ENCODE measurements at regions not wholly inside any gene's neighbourhood (a gene's known extent, or its start where the extent isn't known, plus 50 kb on each side); places are given as distances from the start of the nearest gene placed in this dataset.

DNA sequence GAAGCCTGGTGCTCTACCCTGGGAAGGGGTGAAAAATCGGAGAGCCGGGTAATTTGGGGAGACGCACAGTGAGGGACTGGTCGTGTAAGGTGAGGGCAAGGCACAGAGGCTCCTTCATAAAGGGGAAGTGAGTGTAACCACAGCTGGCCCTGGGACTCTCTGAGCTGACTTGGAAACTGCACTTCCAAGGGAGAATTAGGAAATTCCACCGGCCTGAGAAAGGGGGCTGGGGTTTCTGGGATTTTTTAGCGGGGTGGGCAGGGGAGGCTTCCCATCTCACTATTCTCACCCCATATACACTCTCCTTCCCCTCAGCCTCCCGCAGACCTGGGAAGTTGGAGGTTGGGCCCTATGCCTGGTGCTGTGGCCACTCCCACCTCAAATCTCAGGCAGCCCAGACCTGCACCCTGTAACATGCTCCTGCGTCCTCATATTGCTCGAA is 88.3 kb upstream of the IPO9 start:
- Histone ChIP-seq H3F3A (ENCODE audit: insufficient read depth, low read length, poor library complexity, severe bottlenecking) (no peaks in the 10 kb centered on the region), H3K4me3 (ENCODE audit: low read length) (peak overlapping the region; percentile 94), H4K20me1 (ENCODE audit: insufficient read depth) (peaks cover 8% of the 10 kb centered on the region), H3K36me3 (ENCODE audit: insufficient read depth, low read length) (peaks cover 6% of the 10 kb centered on the region), H3K27ac (ENCODE audit: low read length) (peak overlapping the region; percentile 92), H3K27me3 (ENCODE audit: insufficient read depth, low read depth, low read length) (no peaks in the 10 kb centered on the region), H3K4me2 (ENCODE audit: low read length) (peak overlapping the region; percentile 78), H3K79me2 (replicated peaks; ENCODE audit: insufficient read depth, low read length) (peaks cover 98% of the 10 kb centered on the region), H3K9me2 (ENCODE audit: insufficient read depth, low read length) (no peaks in the 10 kb centered on the region), H3K9ac (ENCODE audit: low read length) (peak overlapping the region; percentile 89), H3K9me3 (ENCODE audit: low read length) (no peaks in the 10 kb centered on the region), H2AFZ (ENCODE audit: low read depth, low read length) (no peak overlapping the region)
- TF ChIP-seq, protein P1, sequence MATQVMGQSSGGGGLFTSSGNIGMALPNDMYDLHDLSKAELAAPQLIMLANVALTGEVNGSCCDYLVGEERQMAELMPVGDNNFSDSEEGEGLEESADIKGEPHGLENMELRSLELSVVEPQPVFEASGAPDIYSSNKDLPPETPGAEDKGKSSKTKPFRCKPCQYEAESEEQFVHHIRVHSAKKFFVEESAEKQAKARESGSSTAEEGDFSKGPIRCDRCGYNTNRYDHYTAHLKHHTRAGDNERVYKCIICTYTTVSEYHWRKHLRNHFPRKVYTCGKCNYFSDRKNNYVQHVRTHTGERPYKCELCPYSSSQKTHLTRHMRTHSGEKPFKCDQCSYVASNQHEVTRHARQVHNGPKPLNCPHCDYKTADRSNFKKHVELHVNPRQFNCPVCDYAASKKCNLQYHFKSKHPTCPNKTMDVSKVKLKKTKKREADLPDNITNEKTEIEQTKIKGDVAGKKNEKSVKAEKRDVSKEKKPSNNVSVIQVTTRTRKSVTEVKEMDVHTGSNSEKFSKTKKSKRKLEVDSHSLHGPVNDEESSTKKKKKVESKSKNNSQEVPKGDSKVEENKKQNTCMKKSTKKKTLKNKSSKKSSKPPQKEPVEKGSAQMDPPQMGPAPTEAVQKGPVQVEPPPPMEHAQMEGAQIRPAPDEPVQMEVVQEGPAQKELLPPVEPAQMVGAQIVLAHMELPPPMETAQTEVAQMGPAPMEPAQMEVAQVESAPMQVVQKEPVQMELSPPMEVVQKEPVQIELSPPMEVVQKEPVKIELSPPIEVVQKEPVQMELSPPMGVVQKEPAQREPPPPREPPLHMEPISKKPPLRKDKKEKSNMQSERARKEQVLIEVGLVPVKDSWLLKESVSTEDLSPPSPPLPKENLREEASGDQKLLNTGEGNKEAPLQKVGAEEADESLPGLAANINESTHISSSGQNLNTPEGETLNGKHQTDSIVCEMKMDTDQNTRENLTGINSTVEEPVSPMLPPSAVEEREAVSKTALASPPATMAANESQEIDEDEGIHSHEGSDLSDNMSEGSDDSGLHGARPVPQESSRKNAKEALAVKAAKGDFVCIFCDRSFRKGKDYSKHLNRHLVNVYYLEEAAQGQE (IDR thresholded peaks at IDR 0.05; ENCODE audit: borderline replicate concordance): no peak
- TF ChIP-seq RAD21 (conservative IDR thresholded peaks at IDR 0.05) (no peak), EZH2 (IDR thresholded peaks at IDR 0.05; ENCODE audit: borderline replicate concordance, insufficient read depth, low read length, poor library complexity, severe bottlenecking) (no peak), POLR2AphosphoS5 (IDR thresholded peaks at IDR 0.05) (no peak), TAF1 (IDR thresholded peaks at IDR 0.05; ENCODE audit: low read depth) (no peak)
- TF ChIP-seq, protein P2, sequence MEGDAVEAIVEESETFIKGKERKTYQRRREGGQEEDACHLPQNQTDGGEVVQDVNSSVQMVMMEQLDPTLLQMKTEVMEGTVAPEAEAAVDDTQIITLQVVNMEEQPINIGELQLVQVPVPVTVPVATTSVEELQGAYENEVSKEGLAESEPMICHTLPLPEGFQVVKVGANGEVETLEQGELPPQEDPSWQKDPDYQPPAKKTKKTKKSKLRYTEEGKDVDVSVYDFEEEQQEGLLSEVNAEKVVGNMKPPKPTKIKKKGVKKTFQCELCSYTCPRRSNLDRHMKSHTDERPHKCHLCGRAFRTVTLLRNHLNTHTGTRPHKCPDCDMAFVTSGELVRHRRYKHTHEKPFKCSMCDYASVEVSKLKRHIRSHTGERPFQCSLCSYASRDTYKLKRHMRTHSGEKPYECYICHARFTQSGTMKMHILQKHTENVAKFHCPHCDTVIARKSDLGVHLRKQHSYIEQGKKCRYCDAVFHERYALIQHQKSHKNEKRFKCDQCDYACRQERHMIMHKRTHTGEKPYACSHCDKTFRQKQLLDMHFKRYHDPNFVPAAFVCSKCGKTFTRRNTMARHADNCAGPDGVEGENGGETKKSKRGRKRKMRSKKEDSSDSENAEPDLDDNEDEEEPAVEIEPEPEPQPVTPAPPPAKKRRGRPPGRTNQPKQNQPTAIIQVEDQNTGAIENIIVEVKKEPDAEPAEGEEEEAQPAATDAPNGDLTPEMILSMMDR (IDR thresholded peaks at IDR 0.05; ENCODE audit: poor library complexity, severe bottlenecking): no peak

DNA sequence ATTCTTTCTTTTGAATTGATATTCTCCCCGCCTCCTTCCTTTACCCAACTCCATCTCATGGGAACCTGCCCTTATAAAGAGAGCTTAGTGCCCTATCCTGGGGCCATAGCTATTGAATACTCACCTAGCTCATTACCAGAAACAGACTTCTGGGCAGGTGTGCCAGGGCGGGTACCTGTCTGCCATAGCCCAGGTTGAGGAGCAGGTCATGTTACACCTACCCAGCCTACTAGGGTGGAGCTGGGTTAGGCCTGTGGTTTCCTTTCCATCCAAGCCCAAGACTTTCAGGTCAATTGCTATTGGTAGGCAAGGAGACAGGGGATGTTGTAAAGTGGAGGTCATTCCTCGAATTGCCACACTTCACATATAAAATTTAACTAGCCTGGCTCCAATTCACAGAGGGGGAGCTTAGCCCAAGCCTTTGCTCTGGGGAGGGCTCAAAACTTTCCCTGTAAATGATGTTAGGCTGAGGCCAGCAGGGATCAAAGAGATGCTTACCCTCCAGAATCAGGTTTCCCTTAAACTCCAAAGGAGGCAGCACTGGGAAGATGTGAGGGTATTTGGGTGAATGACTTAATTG is 87.1 kb upstream of the IPO9 start:
- H3K4me3 ChIP-seq (ENCODE audit: low read length): peak overlapping the region; percentile 94
- H3K79me2 ChIP-seq (replicated peaks; ENCODE audit: insufficient read depth, low read length): peaks cover 97% of the 10 kb centered on the region
- no peak overlapping the region for H3K27ac ChIP-seq (ENCODE audit: low read length)
- TF ChIP-seq MXI1 (conservative IDR thresholded peaks at IDR 0.05; ENCODE audit: poor library complexity, severe bottlenecking) (no peak), SMC3 (conservative IDR thresholded peaks at IDR 0.05; ENCODE audit: poor library complexity) (no peak), TAF1 (IDR thresholded peaks at IDR 0.05; ENCODE audit: low read depth) (no peak), EZH2 (IDR thresholded peaks at IDR 0.05; ENCODE audit: borderline replicate concordance, insufficient read depth, low read length, poor library complexity, severe bottlenecking) (no peak), POLR2AphosphoS5 (IDR thresholded peaks at IDR 0.05) (no peak), RAD21 (conservative IDR thresholded peaks at IDR 0.05) (no peak), EP300 (conservative IDR thresholded peaks at IDR 0.05; ENCODE audit: poor library complexity, severe bottlenecking) (no peak)
- TF ChIP-seq, protein P1 (IDR thresholded peaks at IDR 0.05; ENCODE audit: borderline replicate concordance): no peak
- no peaks in the 10 kb centered on the region for H3K27me3 ChIP-seq (ENCODE audit: insufficient read depth, low read depth, low read length)
- peaks cover 6% of the 10 kb centered on the region for H3K36me3 ChIP-seq (ENCODE audit: insufficient read depth, low read length)
- H3K9ac ChIP-seq (ENCODE audit: low read length): no peak overlapping the region
- peaks cover 17% of the 10 kb centered on the region for H4K20me1 ChIP-seq (ENCODE audit: insufficient read depth)
- H3K9me3 ChIP-seq (ENCODE audit: low read length): no peaks in the 10 kb centered on the region
- no peaks in the 10 kb centered on the region for H3F3A ChIP-seq (ENCODE audit: insufficient read depth, low read length, poor library complexity, severe bottlenecking)
- no peak overlapping the region for H3K4me2 ChIP-seq (ENCODE audit: low read length)
- no peak overlapping the region for H2AFZ ChIP-seq (ENCODE audit: low read depth, low read length)
- H3K9me2 ChIP-seq (ENCODE audit: insufficient read depth, low read length): no peaks in the 10 kb centered on the region
